ENCODE measurements at regions not wholly inside any gene's neighbourhood (a gene's known extent, or its start where the extent isn't known, plus 50 kb on each side); places are given as distances from the start of the nearest gene placed in this dataset.

- DNase-seq (ENCODE audit: low spot score), result no peak
These were observed 169.3 kb downstream of the ZBTB18 start for GRCh38 chr1:244220410-244220809.

GRCh38 chr1:244221991-244222390, 170.9 kb downstream of the ZBTB18 start:
- no peak for DNase-seq (ENCODE audit: low spot score)

GRCh38 chr1:244224487-244225430, 173.7 kb downstream of the ZBTB18 start:
- no peak for DNase-seq (ENCODE audit: low spot score)

- no peak for DNase-seq (ENCODE audit: low spot score)
These were observed 175.4 kb downstream of the ZBTB18 start for GRCh38 chr1:244226435-244226834.

GRCh38 chr1:244230470-244230869, 179.4 kb downstream of the ZBTB18 start:
- no peak for DNase-seq (ENCODE audit: low spot score)

GRCh38 chr1:244231193-244231571, 180.1 kb downstream of the ZBTB18 start:
- DNase-seq (ENCODE audit: low spot score), result no peak

- DNase-seq (ENCODE audit: low spot score), result no peak
These were observed 180.7 kb downstream of the ZBTB18 start for GRCh38 chr1:244231572-244232315.

- DNase-seq (ENCODE audit: low spot score), result no peak
These were observed 183.0 kb downstream of the ZBTB18 start for GRCh38 chr1:244234009-244234643.

- DNase-seq (ENCODE audit: low spot score), result no peak
These were observed 184.1 kb downstream of the ZBTB18 start for GRCh38 chr1:244235157-244235556.

GRCh38 chr1:244236101-244236500, 185.0 kb downstream of the ZBTB18 start:
- DNase-seq (ENCODE audit: low spot score), result no peak

GRCh38 chr1:244236721-244237120, 185.6 kb downstream of the ZBTB18 start:
- DNase-seq (ENCODE audit: low spot score), result no peak

- DNase-seq (ENCODE audit: low spot score), result no peak
These were observed 186.4 kb downstream of the ZBTB18 start for GRCh38 chr1:244237445-244237844.

GRCh38 chr1:244239261-244239770, 188.2 kb downstream of the ZBTB18 start:
- DNase-seq (ENCODE audit: low spot score), result no peak

- DNase-seq (ENCODE audit: low spot score), result no peak
These were observed 190.4 kb downstream of the ZBTB18 start for GRCh38 chr1:244241438-244241837.

- DNase-seq (ENCODE audit: low spot score), result no peak
These were observed 191.4 kb downstream of the ZBTB18 start for GRCh38 chr1:244242446-244242845.

- no peak for DNase-seq (ENCODE audit: low spot score)
These were observed 195.3 kb downstream of the ZBTB18 start for GRCh38 chr1:244246334-244246733.

- DNase-seq (ENCODE audit: low spot score), result no peak
These were observed 197.3 kb downstream of the ZBTB18 start for GRCh38 chr1:244248426-244248825.

GRCh38 chr1:244252211-244252610, 199.5 kb downstream of the ADSS2 start:
- no peak for DNase-seq (ENCODE audit: low spot score)

GRCh38 chr1:244254467-244254866, 197.2 kb downstream of the ADSS2 start:
- DNase-seq (ENCODE audit: low spot score), result no peak

- DNase-seq (ENCODE audit: low spot score), result no peak
These were observed 196.2 kb downstream of the ADSS2 start for GRCh38 chr1:244255426-244255965.

GRCh38 chr1:244256086-244256676, 195.5 kb downstream of the ADSS2 start:
- no peak for DNase-seq (ENCODE audit: low spot score)

GRCh38 chr1:244264163-244264562, 187.5 kb downstream of the ADSS2 start:
- DNase-seq (ENCODE audit: low spot score), result no peak
